WTC11 (cell line): ENCODE measurements at regions not wholly inside any gene's neighbourhood (a gene's known extent, or its start where the extent isn't known, plus 50 kb on each side); places are given as distances from the start of the nearest gene placed in this dataset.

ENCODE experiments used
- ATAC-seq: fragments of 200-7000 bp; cut with Tn5 transposase; 2 replicates; pipeline ENCODE4 v1.10.0; 2021; ENCODE audit warnings: mild to moderate bottlenecking, moderate library complexity
- CTCF ChIA-PET: fragments of 300-600 bp; sonication (Branson Sonifier 250); formaldehyde crosslinking; loops from one replicate; lab custom pipeline; 2021; ENCODE audit warnings: antibody characterized with exemption; lab: Charles Lee
- POLR2A ChIA-PET: fragments of 350-600 bp; sonication (Branson Sonifier 250); formaldehyde crosslinking; loops from one replicate; lab custom pipeline; 2021; ENCODE audit warnings: antibody characterized with exemption; lab: Charles Lee
- DNase-seq: peaks from one replicate; pipeline ENCODE4 v3.0.0; 2021; ENCODE audit warnings: low spot score
- H3K27ac Mint-ChIP-seq: 2 replicates; pipeline ENCODE4 v1.8.0; 2021; ENCODE audit warnings: mixed read lengths
- H3K27me3 Mint-ChIP-seq: 2 replicates; pipeline ENCODE4 v1.8.0; 2021; ENCODE audit warnings: low read depth, mild to moderate bottlenecking, moderate library complexity, mixed read lengths
- H3K36me3 Mint-ChIP-seq: 2 replicates; pipeline ENCODE4 v1.8.0; 2021; ENCODE audit warnings: mixed read lengths
- H3K4me1 Mint-ChIP-seq: 2 replicates; pipeline ENCODE4 v1.8.0; 2022; ENCODE audit warnings: mixed read lengths
- H3K4me3 Mint-ChIP-seq: 2 replicates; pipeline ENCODE4 v1.8.0; 2021; ENCODE audit warnings: mild to moderate bottlenecking, moderate library complexity, mixed read lengths
- H3K9me3 Mint-ChIP-seq: 2 replicates; pipeline ENCODE4 v1.8.0; 2021; ENCODE audit warnings: mixed read lengths
- CBFB ChIP-seq: sonication (generic); formaldehyde crosslinking; IDR thresholded peaks from 2 replicates; pipeline ENCODE4 v1.8.1; 2022; ENCODE audit warnings: mild to moderate bottlenecking, low read depth, missing genetic modification reagents
- CTCF ChIP-seq: fragments of 200-600 bp; IDR thresholded peaks from 2 replicates; pipeline ENCODE4 v1.8.0; 2022; ENCODE audit warnings: antibody characterized with exemption
- ERG ChIP-seq: fragments of 250-450 bp; sonication (Bioruptor Pico); IDR thresholded peaks from 2 replicates; pipeline ENCODE4 v1.8.0; 2021; ENCODE audit warnings: mild to moderate bottlenecking
- FOXP1 ChIP-seq: sonication (generic); formaldehyde crosslinking; IDR thresholded peaks from 2 replicates; pipeline ENCODE4 v1.8.0; 2022; ENCODE audit warnings: missing genetic modification reagents, mild to moderate bottlenecking, moderate library complexity, borderline replicate concordance
- HMGA2 ChIP-seq: fragments of 250-450 bp; sonication (Bioruptor Pico); IDR thresholded peaks from 2 replicates; pipeline ENCODE4 v1.4.0; 2021; ENCODE audit warnings: mild to moderate bottlenecking, moderate library complexity
- NR1H2 ChIP-seq: sonication (generic); formaldehyde crosslinking; IDR thresholded peaks from 2 replicates; pipeline ENCODE4 v1.9.0; 2021; ENCODE audit warnings: mild to moderate bottlenecking, moderate library complexity, missing genetic modification reagents
- PRRX2 ChIP-seq: fragments of 250-450 bp; sonication (Bioruptor Pico); IDR thresholded peaks from 2 replicates; pipeline ENCODE4 v1.8.0; 2021; ENCODE audit warnings: mild to moderate bottlenecking
- SMAD3 ChIP-seq: sonication (generic); formaldehyde crosslinking; IDR thresholded peaks from 2 replicates; pipeline ENCODE4 v1.8.0; 2022; ENCODE audit warnings: missing genetic modification reagents, mild to moderate bottlenecking, borderline replicate concordance
- SOX15 ChIP-seq: fragments of 250-450 bp; sonication (Bioruptor Pico); IDR thresholded peaks from 2 replicates; pipeline ENCODE4 v1.9.0; 2021; ENCODE audit warnings: mild to moderate bottlenecking
- TCF7 ChIP-seq: sonication (generic); formaldehyde crosslinking; IDR thresholded peaks from 2 replicates; pipeline ENCODE4 v1.8.0; 2022; ENCODE audit warnings: mild to moderate bottlenecking, low read depth, missing genetic modification reagents, moderate library complexity
- ZBTB21 ChIP-seq: sonication (generic); formaldehyde crosslinking; IDR thresholded peaks from 2 replicates; pipeline ENCODE4 v1.8.1; 2023; ENCODE audit warnings: mild to moderate bottlenecking, missing genetic modification reagents, borderline replicate concordance
- ZNF138 ChIP-seq: sonication (generic); formaldehyde crosslinking; conservative IDR thresholded peaks from 2 replicates; pipeline ENCODE4 v1.8.1; 2022; ENCODE audit warnings: mild to moderate bottlenecking, moderate library complexity, missing genetic modification reagents
- ZNF219 ChIP-seq: sonication (generic); formaldehyde crosslinking; IDR thresholded peaks from 2 replicates; pipeline ENCODE4 v1.8.0; 2023; ENCODE audit warnings: missing genetic modification reagents, mild to moderate bottlenecking, borderline replicate concordance
- ZNF281 ChIP-seq: sonication (generic); formaldehyde crosslinking; IDR thresholded peaks from 2 replicates; pipeline ENCODE4 v1.8.0; 2023; ENCODE audit warnings: mild to moderate bottlenecking, missing genetic modification reagents
- ZNF317 ChIP-seq: sonication (generic); formaldehyde crosslinking; IDR thresholded peaks from 2 replicates; pipeline ENCODE4 v1.8.1; 2023; ENCODE audit warnings: low read depth, mild to moderate bottlenecking, moderate library complexity, missing genetic modification reagents, borderline replicate concordance
- ZNF396 ChIP-seq: fragments of 250-450 bp; sonication (Bioruptor Pico); IDR thresholded peaks from 2 replicates; pipeline ENCODE4 v1.8.0; 2021; ENCODE audit warnings: mild to moderate bottlenecking, moderate library complexity, borderline replicate concordance
- ZNF423 ChIP-seq: fragments of 250-450 bp; sonication (Bioruptor Pico); IDR thresholded peaks from 2 replicates; pipeline ENCODE4 v2.1.2; 2022; ENCODE audit warnings: mild to moderate bottlenecking, moderate library complexity
- ZNF512 ChIP-seq: sonication (generic); formaldehyde crosslinking; IDR thresholded peaks from 2 replicates; pipeline ENCODE4 v1.8.1; 2022; ENCODE audit warnings: missing genetic modification reagents, borderline replicate concordance
- TF ChIP-seq, protein P1 (sequence below): sonication (generic); formaldehyde crosslinking; IDR thresholded peaks from 2 replicates; pipeline ENCODE4 v1.8.0; 2023; ENCODE audit warnings: missing genetic modification reagents, mild to moderate bottlenecking, borderline replicate concordance
- TF ChIP-seq, protein P2 (sequence below): sonication (generic); formaldehyde crosslinking; IDR thresholded peaks from 2 replicates; pipeline ENCODE4 v1.8.1; 2023; ENCODE audit warnings: mild to moderate bottlenecking, missing genetic modification reagents, borderline replicate concordance

DNA sequence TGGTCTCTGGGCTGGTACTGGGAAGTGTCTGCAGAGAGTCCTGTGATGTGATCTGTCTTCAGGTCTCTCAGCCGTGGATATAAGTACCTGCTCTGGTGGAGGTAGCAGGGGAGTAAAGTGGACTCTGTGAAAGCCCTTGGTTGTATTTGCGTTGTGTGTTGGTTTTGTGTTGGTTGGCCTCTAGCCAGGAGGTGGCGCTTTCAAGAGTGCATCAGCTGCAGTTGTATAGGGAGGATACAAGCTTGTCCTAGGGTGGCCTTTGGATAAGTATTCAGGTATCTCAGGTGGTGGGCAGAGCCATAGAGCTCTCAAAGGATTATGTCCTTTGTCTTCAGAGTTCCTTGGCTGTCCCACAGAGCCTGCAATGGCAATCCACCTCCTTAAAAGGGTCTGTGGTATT, 111.6 kb downstream of the MAGEB17 start (continued):
- TF ChIP-seq CTCF (no peak), SOX15 (CRISPR knock-in tag) (no peak)
- TF ChIP-seq, protein P1, sequence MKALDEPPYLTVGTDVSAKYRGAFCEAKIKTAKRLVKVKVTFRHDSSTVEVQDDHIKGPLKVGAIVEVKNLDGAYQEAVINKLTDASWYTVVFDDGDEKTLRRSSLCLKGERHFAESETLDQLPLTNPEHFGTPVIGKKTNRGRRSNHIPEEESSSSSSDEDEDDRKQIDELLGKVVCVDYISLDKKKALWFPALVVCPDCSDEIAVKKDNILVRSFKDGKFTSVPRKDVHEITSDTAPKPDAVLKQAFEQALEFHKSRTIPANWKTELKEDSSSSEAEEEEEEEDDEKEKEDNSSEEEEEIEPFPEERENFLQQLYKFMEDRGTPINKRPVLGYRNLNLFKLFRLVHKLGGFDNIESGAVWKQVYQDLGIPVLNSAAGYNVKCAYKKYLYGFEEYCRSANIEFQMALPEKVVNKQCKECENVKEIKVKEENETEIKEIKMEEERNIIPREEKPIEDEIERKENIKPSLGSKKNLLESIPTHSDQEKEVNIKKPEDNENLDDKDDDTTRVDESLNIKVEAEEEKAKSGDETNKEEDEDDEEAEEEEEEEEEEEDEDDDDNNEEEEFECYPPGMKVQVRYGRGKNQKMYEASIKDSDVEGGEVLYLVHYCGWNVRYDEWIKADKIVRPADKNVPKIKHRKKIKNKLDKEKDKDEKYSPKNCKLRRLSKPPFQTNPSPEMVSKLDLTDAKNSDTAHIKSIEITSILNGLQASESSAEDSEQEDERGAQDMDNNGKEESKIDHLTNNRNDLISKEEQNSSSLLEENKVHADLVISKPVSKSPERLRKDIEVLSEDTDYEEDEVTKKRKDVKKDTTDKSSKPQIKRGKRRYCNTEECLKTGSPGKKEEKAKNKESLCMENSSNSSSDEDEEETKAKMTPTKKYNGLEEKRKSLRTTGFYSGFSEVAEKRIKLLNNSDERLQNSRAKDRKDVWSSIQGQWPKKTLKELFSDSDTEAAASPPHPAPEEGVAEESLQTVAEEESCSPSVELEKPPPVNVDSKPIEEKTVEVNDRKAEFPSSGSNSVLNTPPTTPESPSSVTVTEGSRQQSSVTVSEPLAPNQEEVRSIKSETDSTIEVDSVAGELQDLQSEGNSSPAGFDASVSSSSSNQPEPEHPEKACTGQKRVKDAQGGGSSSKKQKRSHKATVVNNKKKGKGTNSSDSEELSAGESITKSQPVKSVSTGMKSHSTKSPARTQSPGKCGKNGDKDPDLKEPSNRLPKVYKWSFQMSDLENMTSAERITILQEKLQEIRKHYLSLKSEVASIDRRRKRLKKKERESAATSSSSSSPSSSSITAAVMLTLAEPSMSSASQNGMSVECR (CRISPR knock-in tag), result no peak
- TF ChIP-seq, protein P2, sequence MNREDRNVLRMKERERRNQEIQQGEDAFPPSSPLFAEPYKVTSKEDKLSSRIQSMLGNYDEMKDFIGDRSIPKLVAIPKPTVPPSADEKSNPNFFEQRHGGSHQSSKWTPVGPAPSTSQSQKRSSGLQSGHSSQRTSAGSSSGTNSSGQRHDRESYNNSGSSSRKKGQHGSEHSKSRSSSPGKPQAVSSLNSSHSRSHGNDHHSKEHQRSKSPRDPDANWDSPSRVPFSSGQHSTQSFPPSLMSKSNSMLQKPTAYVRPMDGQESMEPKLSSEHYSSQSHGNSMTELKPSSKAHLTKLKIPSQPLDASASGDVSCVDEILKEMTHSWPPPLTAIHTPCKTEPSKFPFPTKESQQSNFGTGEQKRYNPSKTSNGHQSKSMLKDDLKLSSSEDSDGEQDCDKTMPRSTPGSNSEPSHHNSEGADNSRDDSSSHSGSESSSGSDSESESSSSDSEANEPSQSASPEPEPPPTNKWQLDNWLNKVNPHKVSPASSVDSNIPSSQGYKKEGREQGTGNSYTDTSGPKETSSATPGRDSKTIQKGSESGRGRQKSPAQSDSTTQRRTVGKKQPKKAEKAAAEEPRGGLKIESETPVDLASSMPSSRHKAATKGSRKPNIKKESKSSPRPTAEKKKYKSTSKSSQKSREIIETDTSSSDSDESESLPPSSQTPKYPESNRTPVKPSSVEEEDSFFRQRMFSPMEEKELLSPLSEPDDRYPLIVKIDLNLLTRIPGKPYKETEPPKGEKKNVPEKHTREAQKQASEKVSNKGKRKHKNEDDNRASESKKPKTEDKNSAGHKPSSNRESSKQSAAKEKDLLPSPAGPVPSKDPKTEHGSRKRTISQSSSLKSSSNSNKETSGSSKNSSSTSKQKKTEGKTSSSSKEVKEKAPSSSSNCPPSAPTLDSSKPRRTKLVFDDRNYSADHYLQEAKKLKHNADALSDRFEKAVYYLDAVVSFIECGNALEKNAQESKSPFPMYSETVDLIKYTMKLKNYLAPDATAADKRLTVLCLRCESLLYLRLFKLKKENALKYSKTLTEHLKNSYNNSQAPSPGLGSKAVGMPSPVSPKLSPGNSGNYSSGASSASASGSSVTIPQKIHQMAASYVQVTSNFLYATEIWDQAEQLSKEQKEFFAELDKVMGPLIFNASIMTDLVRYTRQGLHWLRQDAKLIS (CRISPR knock-in tag), result no peak
- TF ChIP-seq, all 79 proteins: peak for 0

DNA sequence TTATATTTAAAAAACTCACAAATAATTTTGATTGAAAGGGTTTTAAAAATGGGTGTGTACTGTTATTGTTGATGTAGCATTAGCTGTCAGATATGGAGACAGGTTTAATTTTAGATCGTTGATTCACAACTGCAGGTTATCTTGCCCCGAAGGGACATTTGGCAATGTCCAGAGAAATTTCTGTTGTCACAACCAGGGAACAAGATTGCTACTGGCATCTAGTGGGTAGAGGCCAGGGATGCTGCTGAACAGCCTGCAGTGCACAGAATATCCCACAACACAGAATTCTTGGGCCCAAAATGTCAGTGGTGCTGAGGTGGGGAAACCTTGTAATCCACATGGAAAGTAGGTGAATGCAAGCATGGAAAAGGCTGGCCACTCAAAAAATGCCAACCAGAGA, 114.9 kb downstream of the MAGEB17 start:
- TF ChIP-seq ZNF219 (CRISPR knock-in tag) (no peak), ZNF512 (CRISPR knock-in tag) (no peak), ERG (no peak), ZNF138 (no peak), ZNF281 (CRISPR knock-in tag) (no peak), PRRX2 (CRISPR knock-in tag) (no peak), TCF7 (CRISPR knock-in tag) (no peak), ZNF317 (no peak), ZBTB21 (no peak), CBFB (no peak), FOXP1 (CRISPR knock-in tag) (no peak), SOX15 (CRISPR knock-in tag) (no peak), SMAD3 (CRISPR knock-in tag) (no peak), HMGA2 (CRISPR knock-in tag) (no peak), NR1H2 (CRISPR knock-in tag) (no peak), ZNF423 (no peak), ZNF396 (no peak)
- POLR2A ChIA-PET, result no interaction called here
- no peaks in the 10 kb centered on the region for H3K27me3 Mint-ChIP-seq
- H3K9me3 Mint-ChIP-seq, result peaks cover 19% of the 10 kb centered on the region
- H3K4me3 Mint-ChIP-seq, result no peak overlapping the region
- CTCF ChIA-PET, result no interaction called here
- DNase-seq (no peak), ATAC-seq (no peak)
- H3K27ac Mint-ChIP-seq, result no peak overlapping the region
- no peaks in the 10 kb centered on the region for H3K4me1 Mint-ChIP-seq
- H3K36me3 Mint-ChIP-seq, result peaks cover 30% of the 10 kb centered on the region
